MM.1S (cell line): ENCODE measurements at regions not wholly inside any gene's neighbourhood (a gene's known extent, or its start where the extent isn't known, plus 50 kb on each side); places are given as distances from the start of the nearest gene placed in this dataset.

Source experiments
- CTCF ChIP-seq: fragments of 300-600 bp; sonication (generic); IDR thresholded peaks from 2 replicates; pipeline ENCODE4 v1.5.1; 2016; ENCODE audit warnings: antibody characterized with exemption, low read length, mixed read lengths
- EZH2 ChIP-seq: fragments of 300-600 bp; sonication (generic); optimal IDR thresholded peaks from 2 replicates; pipeline ENCODE3; 2017; ENCODE audit warnings: low read depth, mild to moderate bottlenecking, antibody characterized with exemption, low read length, mixed read lengths
- EZH2phosphoT487 ChIP-seq: fragments of 300-600 bp; sonication (generic); IDR thresholded peaks from 2 replicates; pipeline ENCODE4 v1.6.1; 2018; ENCODE audit warnings: antibody characterized with exemption, low read length

- TF ChIP-seq CTCF (no peak), EZH2phosphoT487 (no peak), EZH2 (no peak)
These were observed 368.0 kb upstream of the CDH5 start for GRCh38 chr16:65998443-65998842.
